ENCODE measurements at regions not wholly inside any gene's neighbourhood (a gene's known extent, or its start where the extent isn't known, plus 50 kb on each side); places are given as distances from the start of the nearest gene placed in this dataset.
A peak's percentile ranks its signal among the peaks of the same experiment; 100 is the strongest.

DNA sequence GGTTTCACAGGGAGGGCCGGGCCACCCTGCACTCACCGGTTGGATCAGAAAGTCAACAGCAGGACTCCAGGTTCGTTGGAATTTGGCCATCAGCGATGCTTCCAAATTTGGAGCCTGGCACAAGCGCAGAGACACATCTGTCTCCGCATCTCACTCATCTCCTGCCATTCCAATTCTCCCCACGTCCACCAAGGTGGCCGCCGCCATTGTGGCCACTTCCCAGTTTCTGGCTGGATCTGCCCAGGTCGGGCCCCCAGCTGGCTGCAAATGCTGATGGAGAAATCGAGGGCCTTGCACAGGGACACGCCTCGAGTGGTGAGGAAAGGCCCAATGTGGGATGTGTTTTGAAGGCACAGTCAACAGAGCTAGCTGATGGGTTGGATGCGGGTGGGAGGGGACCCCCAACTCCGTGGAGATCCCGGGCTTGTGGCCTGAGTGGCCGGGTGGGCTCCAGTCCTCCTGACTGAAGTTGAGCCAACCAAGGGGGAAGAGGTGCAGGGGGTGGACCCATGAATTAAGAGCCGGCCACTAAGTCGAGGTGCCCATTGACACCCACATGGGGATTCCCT, 102.7 kb downstream of the CRYAA start:
- no peak for DNase-seq

DNA sequence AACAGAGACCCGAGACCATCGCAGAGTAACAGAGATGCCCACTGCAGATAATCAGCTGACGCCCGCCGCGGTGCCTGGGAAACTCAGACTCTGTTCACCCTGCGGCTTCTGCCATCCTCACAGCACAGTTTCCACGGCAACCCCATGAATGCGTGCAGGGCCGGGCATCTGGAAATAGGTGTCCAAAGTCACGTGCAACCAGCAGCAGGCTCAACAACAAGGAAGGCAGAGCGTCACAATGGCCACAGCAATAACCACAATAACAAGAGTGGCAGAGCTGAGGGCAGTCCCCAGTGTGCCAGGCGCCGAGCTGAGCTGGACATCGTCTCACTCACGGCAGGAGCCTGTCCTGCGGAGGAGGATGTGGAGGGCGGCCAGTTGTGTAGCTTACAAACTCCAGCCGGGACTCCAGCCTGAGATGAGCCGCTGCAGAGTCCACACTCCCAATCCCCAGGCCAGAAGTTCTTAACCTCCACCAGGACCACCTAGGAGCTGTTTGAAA, 102.0 kb downstream of the CRYAA start:
- no peak for DNase-seq

DNA sequence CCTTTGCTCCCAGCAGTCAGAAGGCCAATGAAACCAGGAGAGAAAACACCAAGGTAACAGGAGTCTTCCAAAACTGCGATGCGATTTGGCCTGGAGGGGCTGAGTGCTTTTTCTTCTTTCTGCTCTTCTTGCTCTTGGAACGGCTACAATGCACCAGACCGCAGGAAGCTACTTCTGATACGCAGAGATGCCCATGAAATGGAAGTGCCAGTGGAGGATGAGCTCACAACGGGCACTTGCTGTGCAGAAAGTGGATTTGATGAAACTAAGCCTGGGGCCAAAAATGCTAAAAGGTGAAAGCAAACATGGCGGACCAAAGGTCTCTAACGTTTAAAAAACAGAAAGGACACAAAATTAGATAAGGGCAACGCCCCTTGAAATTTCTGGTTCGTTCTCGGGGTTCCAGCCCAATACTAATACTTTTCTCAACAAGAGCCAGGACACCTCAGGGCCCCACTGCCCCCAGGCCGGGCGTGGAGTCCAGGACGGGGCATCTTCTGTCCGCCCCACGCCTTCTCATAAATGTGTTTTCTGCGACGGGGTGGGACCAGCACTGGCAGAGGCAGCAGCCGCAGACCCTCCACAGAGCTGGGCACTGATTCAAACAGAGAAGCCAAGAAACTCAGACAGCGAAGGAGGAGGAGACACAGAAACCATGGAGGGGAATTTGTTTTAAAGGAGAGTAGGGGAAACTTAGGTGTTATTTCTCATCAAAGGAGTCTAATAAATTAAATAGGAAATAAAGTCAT, 101.3 kb downstream of the CRYAA start:
- no peak for DNase-seq

DNA sequence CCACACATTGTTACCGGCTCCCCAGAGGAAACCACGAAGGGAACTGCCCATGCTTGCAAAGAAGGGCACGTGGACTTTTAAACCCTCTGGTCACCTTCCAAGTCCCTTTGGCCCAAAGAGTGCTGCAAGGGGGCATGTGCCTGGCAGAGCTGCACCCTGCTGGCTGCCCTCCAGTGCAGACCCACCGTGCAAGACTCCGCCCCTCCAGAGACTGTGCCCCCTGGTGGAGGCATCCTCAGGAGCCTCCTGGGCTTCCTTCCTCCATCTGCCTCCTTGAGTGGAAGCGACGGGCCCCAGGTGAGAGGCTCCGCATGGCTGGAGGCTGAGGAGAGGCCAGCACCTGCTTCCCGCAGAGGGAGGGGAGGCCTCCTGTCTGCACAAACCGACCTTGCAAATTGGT, 100.6 kb downstream of the CRYAA start:
- DNase-seq: peak; percentile 40

DNA sequence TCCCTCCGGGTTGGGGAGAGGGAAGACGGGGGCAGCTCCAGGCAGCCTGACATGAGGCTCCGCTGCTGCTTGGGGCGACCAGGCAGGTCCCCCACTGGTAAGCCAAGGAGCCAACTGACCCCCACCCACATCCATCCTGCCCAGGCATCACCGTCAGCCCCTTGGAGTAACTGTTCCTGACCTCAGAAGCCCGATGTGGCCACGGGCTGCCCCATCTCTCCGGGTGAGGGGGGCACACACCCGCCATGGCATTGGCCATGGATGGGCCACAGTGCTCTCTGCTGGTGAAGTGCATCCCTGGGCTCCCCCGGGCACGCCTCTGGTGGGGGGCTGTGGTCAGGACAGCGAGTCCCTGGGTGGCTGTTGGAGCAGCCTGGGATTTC, 100.0 kb downstream of the CRYAA start:
- no peak for DNase-seq

DNA sequence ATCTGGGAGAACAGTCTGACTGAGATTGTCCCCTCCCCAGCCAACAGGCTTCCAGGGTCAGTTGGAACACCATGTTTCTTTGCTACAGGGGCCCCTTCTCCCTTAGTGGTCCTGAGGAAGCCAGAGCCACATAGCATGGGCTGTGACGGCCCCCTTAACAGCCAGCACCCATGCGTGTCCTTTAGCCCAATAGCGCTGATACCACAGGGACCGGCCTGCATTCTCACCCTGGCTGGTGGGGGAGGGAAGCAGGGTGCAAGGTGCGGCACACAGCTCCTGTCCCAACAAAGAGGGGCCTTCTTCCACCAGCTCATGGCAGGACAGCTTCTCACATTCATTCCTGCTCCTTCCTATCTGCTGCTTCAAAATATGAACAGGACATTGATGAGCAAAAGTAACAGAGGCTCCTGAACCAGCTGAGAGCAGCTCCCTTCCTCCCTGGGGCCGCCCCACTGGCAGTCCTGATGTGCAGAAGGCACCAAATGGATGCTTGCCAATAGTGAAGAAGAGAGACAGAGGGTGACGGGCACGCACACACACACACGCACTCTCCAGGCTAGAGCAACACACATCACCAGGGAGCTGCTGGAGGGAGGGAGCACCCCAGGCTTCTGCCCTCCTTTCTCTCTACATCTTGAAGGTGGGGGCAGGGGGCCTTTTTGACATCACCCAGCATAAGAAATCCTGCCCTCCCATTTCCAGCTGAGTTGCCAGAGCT, 99.4 kb downstream of the CRYAA start:
- DNase-seq: no peak

DNA sequence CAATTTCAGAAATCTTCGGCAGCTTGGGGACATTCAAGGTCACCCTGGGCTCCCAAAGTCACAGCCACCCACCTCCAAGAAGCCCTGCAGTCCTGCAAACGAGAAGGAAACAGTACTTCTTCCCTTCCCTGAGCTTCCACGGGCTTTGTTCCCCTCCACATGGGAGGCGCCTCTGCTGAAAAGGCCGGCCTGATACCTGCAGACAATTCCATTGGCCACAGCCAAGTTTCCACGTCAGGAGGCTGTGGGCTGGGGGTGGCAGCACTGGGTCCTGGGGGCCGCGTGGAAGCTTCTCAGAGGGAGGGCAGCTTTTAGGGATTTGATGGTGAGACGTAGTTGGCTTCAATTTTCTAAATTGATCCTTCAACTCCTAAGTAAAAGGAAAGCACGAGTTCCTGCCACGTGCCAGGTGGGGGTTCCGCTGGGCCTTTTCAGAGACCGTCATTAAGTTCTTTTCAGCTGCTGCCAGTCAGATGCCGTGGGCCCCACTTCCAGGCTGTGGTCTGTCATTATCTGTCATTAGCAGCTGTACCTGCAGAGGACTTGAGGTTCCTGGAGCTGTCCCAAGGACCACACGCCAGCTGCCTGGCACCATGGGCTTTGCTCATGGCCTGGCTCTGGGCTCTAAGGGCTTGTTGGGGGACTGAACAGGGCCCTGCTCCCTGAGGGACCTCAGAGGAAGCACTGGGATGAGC, 98.7 kb downstream of the CRYAA start:
- DNase-seq: no peak

DNA sequence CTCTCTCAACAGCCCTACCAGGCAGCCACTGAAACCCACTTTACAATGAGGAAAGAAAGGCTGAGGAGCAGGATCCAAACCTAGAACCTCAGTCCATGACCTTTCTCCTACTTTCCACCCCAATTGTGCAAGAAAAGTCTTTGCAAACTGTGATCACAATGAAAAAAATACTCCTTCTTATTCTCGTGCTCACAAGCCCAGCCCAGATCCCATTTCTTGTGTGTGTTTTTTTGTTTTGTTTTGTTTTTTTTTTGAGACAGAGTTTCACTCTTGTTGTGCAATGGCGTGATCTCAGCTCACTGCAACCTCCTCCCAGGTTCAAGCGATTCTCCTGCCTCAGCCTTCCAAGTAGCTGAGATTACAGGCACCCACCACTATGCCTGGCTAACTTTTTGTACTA, 97.7 kb downstream of the CRYAA start:
- DNase-seq: no peak

DNA sequence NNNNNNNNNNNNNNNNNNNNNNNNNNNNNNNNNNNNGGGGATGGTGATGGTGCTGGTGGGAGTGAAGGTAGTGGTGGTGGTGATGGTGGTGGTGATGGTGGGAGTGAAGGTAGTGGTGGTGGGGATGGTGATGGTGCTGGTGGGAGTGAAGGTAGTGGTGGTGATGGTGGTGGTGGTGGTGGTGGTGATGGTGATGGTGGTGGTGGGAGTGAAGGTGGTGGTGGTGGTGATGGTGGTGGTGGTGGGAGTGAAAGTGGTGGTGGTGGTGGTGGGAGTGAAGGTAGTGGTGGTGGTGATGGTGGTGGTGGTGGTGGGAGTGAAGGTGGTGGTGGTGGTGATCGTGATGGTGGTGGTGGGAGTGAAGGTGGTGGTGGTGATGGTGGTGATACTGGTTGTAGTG, 93.6 kb downstream of the CRYAA start:
- no peak for DNase-seq
